HG02885 (cell line): ENCODE measurements at regions not wholly inside any gene's neighbourhood (a gene's known extent, or its start where the extent isn't known, plus 50 kb on each side); places are given as distances from the start of the nearest gene placed in this dataset.
"Not testable (repeated sequence)": the region's sequence is repeated elsewhere in the genome, so short reads cannot be mapped to it uniquely, and the experiment has no call there.

Experiments
- ATAC-seq: cut with Tn5 transposase; IDR thresholded peaks from one replicate; pipeline ENCODE4 v1.9.1; 2021; ENCODE audit warnings: mild to moderate bottlenecking; ENCODE audit not compliant: unreplicated experiment, poor library complexity

GRCh38 chrX:139475432-139475831, 55.1 kb upstream of the F9 start:
- no peak for ATAC-seq

- ATAC-seq: not testable (repeated sequence)
These were observed 68.6 kb upstream of the F9 start for GRCh38 chrX:139461945-139462344.

- no peak for ATAC-seq
These were observed 75.8 kb upstream of the F9 start for GRCh38 chrX:139454743-139455142.

- no peak for ATAC-seq
These were observed 81.5 kb upstream of the F9 start for GRCh38 chrX:139448996-139449395.

- no peak for ATAC-seq
These were observed 83.7 kb upstream of the F9 start for GRCh38 chrX:139446832-139447231.

GRCh38 chrX:139429913-139430312, 100.6 kb upstream of the F9 start:
- no peak for ATAC-seq

GRCh38 chrX:139423186-139423585, 107.4 kb upstream of the F9 start:
- no peak for ATAC-seq

GRCh38 chrX:139398258-139398657, 132.3 kb upstream of the F9 start:
- ATAC-seq: not testable (repeated sequence)

GRCh38 chrX:139388254-139388653, 142.3 kb upstream of the F9 start:
- no peak for ATAC-seq

GRCh38 chrX:139382529-139382928, 148.0 kb upstream of the F9 start:
- no peak for ATAC-seq

GRCh38 chrX:139376547-139376946, 154.0 kb upstream of the F9 start:
- not testable (repeated sequence) for ATAC-seq

GRCh38 chrX:139360356-139360755, 170.2 kb upstream of the F9 start:
- ATAC-seq: no peak

- not testable (repeated sequence) for ATAC-seq
These were observed 187.9 kb upstream of the F9 start for GRCh38 chrX:139342594-139342991.

- ATAC-seq: not testable (repeated sequence)
These were observed 188.5 kb upstream of the F9 start for GRCh38 chrX:139341855-139342593.

- ATAC-seq: no peak
These were observed 198.1 kb upstream of the F9 start for GRCh38 chrX:139332441-139332840.

GRCh38 chrX:139327355-139327754, 203.2 kb upstream of the F9 start:
- no peak for ATAC-seq

- ATAC-seq: no peak
These were observed 205.8 kb upstream of the F9 start for GRCh38 chrX:139324756-139325155.

- ATAC-seq: not testable (repeated sequence)
These were observed 209.7 kb upstream of the F9 start for GRCh38 chrX:139320661-139321354.

- not testable (repeated sequence) for ATAC-seq
These were observed 223.9 kb upstream of the F9 start for GRCh38 chrX:139306675-139307074.

GRCh38 chrX:139304471-139304870, 226.1 kb upstream of the F9 start:
- no peak for ATAC-seq

GRCh38 chrX:139299309-139299708, 231.2 kb upstream of the F9 start:
- no peak for ATAC-seq

GRCh38 chrX:139298437-139298836, 232.1 kb upstream of the F9 start:
- ATAC-seq: no peak
